Activated T-helper 17 cell treated with anti-CD3 and anti-CD28 coated beads, Interleukin-2, amount 50 U/mL, for 72 hours (primary cell): ENCODE measurements at regions not wholly inside any gene's neighbourhood (a gene's known extent, or its start where the extent isn't known, plus 50 kb on each side); places are given as distances from the start of the nearest gene placed in this dataset.
"Not testable (repeated sequence)": the region's sequence is repeated elsewhere in the genome, so short reads cannot be mapped to it uniquely, and the experiment has no call there.

ENCODE experiments used
- ATAC-seq: fragments of 150-1000 bp; cut with Tn5 transposase; replicated peaks from 2 replicates; pipeline ENCODE4 v1.10.0; 2021; ENCODE audit warnings: mild to moderate bottlenecking, moderate library complexity
- H3K27ac Mint-ChIP-seq: one replicate; pipeline ENCODE4 v1.8.0; 2022; ENCODE audit warnings: mixed read lengths
- H3K27me3 Mint-ChIP-seq: one replicate; pipeline ENCODE4 v1.8.0; 2022; ENCODE audit warnings: mixed read lengths
- H3K36me3 Mint-ChIP-seq: one replicate; pipeline ENCODE4 v1.8.0; 2022; ENCODE audit warnings: low read depth, mild to moderate bottlenecking, mixed read lengths
- H3K4me1 Mint-ChIP-seq: one replicate; pipeline ENCODE4 v1.8.0; 2022; ENCODE audit warnings: mixed read lengths
- H3K4me3 Mint-ChIP-seq: one replicate; pipeline ENCODE4 v1.8.0; 2022; ENCODE audit warnings: mild to moderate bottlenecking, mixed read lengths
- H3K9me3 Mint-ChIP-seq: one replicate; pipeline ENCODE4 v1.8.0; 2022; ENCODE audit warnings: mixed read lengths

GRCh38 chr5:96483878-96484277 is 50.8 kb upstream of the PCSK1 start:
- H3K27me3 Mint-ChIP-seq = peaks cover 7% of the 10 kb centered on the region
- no peak for ATAC-seq
- H3K36me3 Mint-ChIP-seq = no peaks in the 10 kb centered on the region
- H3K9me3 Mint-ChIP-seq = no peaks in the 10 kb centered on the region
- no peak overlapping the region for H3K27ac Mint-ChIP-seq
- no peak overlapping the region for H3K4me3 Mint-ChIP-seq
- no peaks in the 10 kb centered on the region for H3K4me1 Mint-ChIP-seq

- ATAC-seq = no peak
- H3K27me3 Mint-ChIP-seq = peaks cover 11% of the 10 kb centered on the region
- no peaks in the 10 kb centered on the region for H3K9me3 Mint-ChIP-seq
- no peaks in the 10 kb centered on the region for H3K36me3 Mint-ChIP-seq
- H3K4me3 Mint-ChIP-seq = no peak overlapping the region
- no peak overlapping the region for H3K27ac Mint-ChIP-seq
- H3K4me1 Mint-ChIP-seq = no peaks in the 10 kb centered on the region
Measured at GRCh38 chr5:96487859-96488258, 54.8 kb upstream of the PCSK1 start.

- Mint-ChIP-seq H3K27me3 (peaks cover 11% of the 10 kb centered on the region), H3K9me3 (peaks cover 4% of the 10 kb centered on the region), H3K4me1 (no peaks in the 10 kb centered on the region), H3K27ac (no peak overlapping the region), H3K4me3 (no peak overlapping the region), H3K36me3 (no peaks in the 10 kb centered on the region)
- no peak for ATAC-seq
Measured at GRCh38 chr5:96489532-96489931, 56.5 kb upstream of the PCSK1 start.

GRCh38 chr5:96492459-96493047 is 59.5 kb upstream of the PCSK1 start:
- Mint-ChIP-seq H3K36me3 (no peaks in the 10 kb centered on the region), H3K27ac (no peak overlapping the region), H3K4me1 (no peaks in the 10 kb centered on the region), H3K9me3 (peaks cover 5% of the 10 kb centered on the region), H3K4me3 (no peak overlapping the region), H3K27me3 (peaks cover 7% of the 10 kb centered on the region)
- ATAC-seq = no peak

GRCh38 chr5:96493219-96493790 is 60.3 kb upstream of the PCSK1 start:
- Mint-ChIP-seq H3K27me3 (peaks cover 5% of the 10 kb centered on the region), H3K36me3 (no peaks in the 10 kb centered on the region), H3K4me1 (no peaks in the 10 kb centered on the region), H3K9me3 (peaks cover 5% of the 10 kb centered on the region), H3K27ac (no peak overlapping the region), H3K4me3 (no peak overlapping the region)
- no peak for ATAC-seq

- H3K4me1 Mint-ChIP-seq, H3K27ac Mint-ChIP-seq, H3K9me3 Mint-ChIP-seq, H3K4me3 Mint-ChIP-seq, ATAC-seq, H3K27me3 Mint-ChIP-seq, H3K36me3 Mint-ChIP-seq: not testable (repeated sequence)
Measured at GRCh38 chr5:96495412-96495811, 62.4 kb upstream of the PCSK1 start.

GRCh38 chr5:96497027-96497426 is 64.0 kb upstream of the PCSK1 start:
- not testable (repeated sequence) for H3K4me1 Mint-ChIP-seq, H3K36me3 Mint-ChIP-seq, H3K27ac Mint-ChIP-seq, ATAC-seq, H3K4me3 Mint-ChIP-seq, H3K9me3 Mint-ChIP-seq, H3K27me3 Mint-ChIP-seq

GRCh38 chr5:96499753-96500345 is 66.8 kb upstream of the PCSK1 start:
- Mint-ChIP-seq H3K27me3 (peaks cover 7% of the 10 kb centered on the region), H3K27ac (no peak overlapping the region), H3K4me3 (no peak overlapping the region), H3K4me1 (no peaks in the 10 kb centered on the region), H3K9me3 (no peaks in the 10 kb centered on the region), H3K36me3 (no peaks in the 10 kb centered on the region)
- ATAC-seq = no peak

- Mint-ChIP-seq H3K36me3 (no peaks in the 10 kb centered on the region), H3K4me1 (no peaks in the 10 kb centered on the region), H3K27me3 (peaks cover 7% of the 10 kb centered on the region), H3K4me3 (no peak overlapping the region), H3K9me3 (no peaks in the 10 kb centered on the region), H3K27ac (no peak overlapping the region)
- no peak for ATAC-seq
Measured at GRCh38 chr5:96501991-96502646, 69.1 kb upstream of the PCSK1 start.

GRCh38 chr5:96503501-96504236 is 70.6 kb upstream of the PCSK1 start:
- Mint-ChIP-seq H3K4me1 (no peaks in the 10 kb centered on the region), H3K27me3 (peaks cover 7% of the 10 kb centered on the region), H3K36me3 (no peaks in the 10 kb centered on the region), H3K4me3 (no peak overlapping the region), H3K27ac (no peak overlapping the region), H3K9me3 (no peaks in the 10 kb centered on the region)
- ATAC-seq = no peak

GRCh38 chr5:96506376-96506775 is 73.3 kb upstream of the PCSK1 start:
- peaks cover 7% of the 10 kb centered on the region for H3K27me3 Mint-ChIP-seq
- no peaks in the 10 kb centered on the region for H3K4me1 Mint-ChIP-seq
- ATAC-seq = no peak
- no peak overlapping the region for H3K27ac Mint-ChIP-seq
- no peak overlapping the region for H3K4me3 Mint-ChIP-seq
- no peaks in the 10 kb centered on the region for H3K36me3 Mint-ChIP-seq
- H3K9me3 Mint-ChIP-seq = no peaks in the 10 kb centered on the region

- ATAC-seq = no peak
- no peaks in the 10 kb centered on the region for H3K9me3 Mint-ChIP-seq
- no peak overlapping the region for H3K4me3 Mint-ChIP-seq
- peaks cover 7% of the 10 kb centered on the region for H3K27me3 Mint-ChIP-seq
- H3K4me1 Mint-ChIP-seq = no peaks in the 10 kb centered on the region
- H3K27ac Mint-ChIP-seq = no peak overlapping the region
- no peaks in the 10 kb centered on the region for H3K36me3 Mint-ChIP-seq
Measured at GRCh38 chr5:96506866-96507527, 73.9 kb upstream of the PCSK1 start.

GRCh38 chr5:96509316-96509715 is 76.3 kb upstream of the PCSK1 start:
- H3K4me1 Mint-ChIP-seq = no peaks in the 10 kb centered on the region
- peaks cover 4% of the 10 kb centered on the region for H3K27me3 Mint-ChIP-seq
- no peaks in the 10 kb centered on the region for H3K36me3 Mint-ChIP-seq
- no peak for ATAC-seq
- no peak overlapping the region for H3K27ac Mint-ChIP-seq
- no peak overlapping the region for H3K4me3 Mint-ChIP-seq
- H3K9me3 Mint-ChIP-seq = no peaks in the 10 kb centered on the region

GRCh38 chr5:96509721-96510350 is 76.8 kb upstream of the PCSK1 start:
- H3K36me3 Mint-ChIP-seq = no peaks in the 10 kb centered on the region
- no peaks in the 10 kb centered on the region for H3K9me3 Mint-ChIP-seq
- H3K4me1 Mint-ChIP-seq = no peaks in the 10 kb centered on the region
- H3K4me3 Mint-ChIP-seq = no peak overlapping the region
- no peak overlapping the region for H3K27ac Mint-ChIP-seq
- peaks cover 4% of the 10 kb centered on the region for H3K27me3 Mint-ChIP-seq
- ATAC-seq = no peak
